ENCODE measurements at regions not wholly inside any gene's neighbourhood (a gene's known extent, or its start where the extent isn't known, plus 50 kb on each side); places are given as distances from the start of the nearest gene placed in this dataset.

- no peak for TF ChIP-seq CTCF (IDR thresholded peaks at IDR 0.05; ENCODE audit: poor library complexity)
- TF ChIP-seq EZH2phosphoT487 (IDR thresholded peaks at IDR 0.05; ENCODE audit: low read depth, severe bottlenecking, unreplicated experiment): no peak
Observed at GRCh38 chr4:104826171-104826570, 320.5 kb upstream of the TET2 start.
